ENCODE measurements at regions not wholly inside any gene's neighbourhood (a gene's known extent, or its start where the extent isn't known, plus 50 kb on each side); places are given as distances from the start of the nearest gene placed in this dataset.
A peak's percentile ranks its signal among the peaks of the same experiment; 100 is the strongest.

DNA sequence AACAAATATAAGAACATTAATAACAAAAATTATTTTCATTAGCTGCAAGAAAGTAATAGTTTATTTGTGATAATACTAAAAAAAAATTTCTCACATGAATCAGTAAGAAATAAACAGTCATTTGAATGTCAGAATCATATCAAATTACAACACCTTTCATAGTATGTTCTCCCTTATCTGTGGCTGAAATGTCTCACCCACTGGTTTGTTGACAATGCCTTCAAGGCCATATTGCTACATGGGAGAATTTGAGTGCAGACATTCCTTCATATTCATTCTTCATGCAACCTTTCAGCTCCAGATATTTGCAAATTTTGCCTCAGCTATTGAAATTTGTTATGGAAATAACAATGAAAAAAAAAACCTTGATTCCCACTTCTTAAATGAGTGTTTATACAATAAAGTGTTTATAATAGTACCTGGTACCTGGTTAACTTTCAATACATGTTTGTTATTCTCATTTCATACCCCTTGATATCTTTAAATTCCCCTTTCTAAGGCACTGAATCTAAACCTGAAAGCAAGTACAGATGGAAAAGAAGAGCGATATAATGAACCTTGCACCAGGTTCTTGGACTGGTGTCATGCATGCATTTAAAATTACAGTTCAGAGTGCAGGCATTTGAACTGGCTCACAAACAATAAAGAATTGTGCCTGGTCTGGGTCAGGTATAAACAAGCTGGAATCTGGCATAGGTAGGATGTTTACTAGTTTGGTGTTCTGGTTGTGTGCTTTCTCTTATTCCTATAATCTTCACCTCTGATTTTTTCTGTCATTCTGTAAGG is 242.2 kb upstream of the ADGRL2 start:
- no peak for DNase-seq
- H3K9me3 ChIP-seq: no peaks in the 10 kb centered on the region
- WGBS (ENCODE audit: insufficient coverage, low coverage, low lambda C conversion rate, missing lambda C conversion rate): 32% methylated on average over 1 of the region's 1 CpG
- no peaks in the 10 kb centered on the region for H3K4me1 ChIP-seq
- no peak overlapping the region for H3K4me3 ChIP-seq
- no peak overlapping the region for H3K27ac ChIP-seq
- no peaks in the 10 kb centered on the region for H3K36me3 ChIP-seq
- peak in 2 of 4 donors; percentile 15 to 24 for ATAC-seq
- no peaks in the 10 kb centered on the region for H3K27me3 ChIP-seq
- no peak for TF ChIP-seq CTCF (IDR thresholded peaks at IDR 0.05)
- no peak for TF ChIP-seq POLR2A (IDR thresholded peaks at IDR 0.05)
- intact Hi-C loops (cut with DNase I): no loop called here

- H3K4me1 ChIP-seq: no peaks in the 10 kb centered on the region
- H3K27me3 ChIP-seq: no peaks in the 10 kb centered on the region
- no peaks in the 10 kb centered on the region for H3K9me3 ChIP-seq
- H3K4me3 ChIP-seq: no peak overlapping the region
- no peak overlapping the region for H3K27ac ChIP-seq
- no peak for ATAC-seq
- TF ChIP-seq POLR2A (IDR thresholded peaks at IDR 0.05) (no peak), CTCF (IDR thresholded peaks at IDR 0.05) (no peak)
- 92% methylated on average over 5 of the region's 11 CpGs for WGBS (ENCODE audit: insufficient coverage, low coverage, low lambda C conversion rate, missing lambda C conversion rate)
- no peak for DNase-seq
- no peaks in the 10 kb centered on the region for H3K36me3 ChIP-seq
- intact Hi-C loops (cut with DNase I): no loop called here
These were observed 243.8 kb upstream of the ADGRL2 start for GRCh38 chr1:81556968-81557367.

DNA sequence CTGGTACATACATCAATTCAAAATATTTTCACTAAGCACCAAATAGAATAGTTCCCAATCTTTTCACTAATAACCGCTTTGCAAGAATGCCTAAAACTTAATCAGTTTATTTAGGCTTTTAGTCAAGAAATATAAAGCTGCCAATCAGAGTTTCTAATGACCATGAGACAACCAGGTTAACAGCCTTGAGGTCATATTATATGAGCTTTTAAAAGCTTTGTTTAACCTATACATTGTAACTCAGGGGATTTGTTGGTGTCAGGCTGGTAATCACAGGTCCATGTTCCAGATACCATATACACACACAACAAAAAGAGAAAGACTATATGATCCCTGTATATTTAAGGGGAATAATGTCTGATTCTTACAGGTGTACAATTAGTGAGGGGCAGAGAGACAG is 246.2 kb upstream of the ADGRL2 start:
- H3K4me3 ChIP-seq: no peak overlapping the region
- no peaks in the 10 kb centered on the region for H3K27me3 ChIP-seq
- intact Hi-C loops (cut with DNase I): no loop called here
- no peak for TF ChIP-seq CTCF (IDR thresholded peaks at IDR 0.05)
- TF ChIP-seq POLR2A (IDR thresholded peaks at IDR 0.05): no peak
- H3K9me3 ChIP-seq: no peaks in the 10 kb centered on the region
- no peaks in the 10 kb centered on the region for H3K36me3 ChIP-seq
- ATAC-seq (no peak), DNase-seq (no peak)
- H3K4me1 ChIP-seq: no peaks in the 10 kb centered on the region
- WGBS (ENCODE audit: insufficient coverage, low coverage, low lambda C conversion rate, missing lambda C conversion rate): 0% methylated on average over 1 of the region's 1 CpG
- no peak overlapping the region for H3K27ac ChIP-seq

DNA sequence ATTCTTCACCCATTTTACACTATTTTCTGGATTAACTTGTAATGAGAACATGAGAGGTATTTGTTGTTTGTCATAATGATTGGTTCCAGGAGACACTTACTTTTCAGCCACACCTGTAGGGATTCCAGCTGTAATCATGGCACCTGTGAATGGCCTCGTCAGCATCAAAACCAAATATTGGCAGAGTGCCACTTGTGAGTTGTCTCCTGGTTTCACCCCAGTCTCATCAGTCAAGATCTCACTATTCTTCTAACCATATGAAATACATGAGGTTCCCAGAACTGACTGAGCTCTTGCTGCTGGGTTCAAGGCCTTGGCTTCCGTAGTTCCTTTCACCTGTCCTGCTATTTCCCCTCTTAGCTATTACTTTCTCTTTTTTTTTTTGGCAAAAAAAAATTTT is 246.6 kb upstream of the ADGRL2 start:
- intact Hi-C loops (cut with DNase I): no loop called here
- TF ChIP-seq CTCF (IDR thresholded peaks at IDR 0.05): no peak
- TF ChIP-seq POLR2A (IDR thresholded peaks at IDR 0.05): no peak
- Histone ChIP-seq H3K27me3 (no peaks in the 10 kb centered on the region), H3K4me3 (no peak overlapping the region), H3K27ac (no peak overlapping the region), H3K36me3 (no peaks in the 10 kb centered on the region), H3K4me1 (no peaks in the 10 kb centered on the region), H3K9me3 (no peaks in the 10 kb centered on the region)
- ATAC-seq: no peak
- WGBS (ENCODE audit: insufficient coverage, low coverage, low lambda C conversion rate, missing lambda C conversion rate): 63% methylated on average over 2 of the region's 2 CpGs
- no peak for DNase-seq

Measured in right lobe of liver (tissue), 6 donors.